ENCODE measurements at regions not wholly inside any gene's neighbourhood (a gene's known extent, or its start where the extent isn't known, plus 50 kb on each side); places are given as distances from the start of the nearest gene placed in this dataset.

DNA sequence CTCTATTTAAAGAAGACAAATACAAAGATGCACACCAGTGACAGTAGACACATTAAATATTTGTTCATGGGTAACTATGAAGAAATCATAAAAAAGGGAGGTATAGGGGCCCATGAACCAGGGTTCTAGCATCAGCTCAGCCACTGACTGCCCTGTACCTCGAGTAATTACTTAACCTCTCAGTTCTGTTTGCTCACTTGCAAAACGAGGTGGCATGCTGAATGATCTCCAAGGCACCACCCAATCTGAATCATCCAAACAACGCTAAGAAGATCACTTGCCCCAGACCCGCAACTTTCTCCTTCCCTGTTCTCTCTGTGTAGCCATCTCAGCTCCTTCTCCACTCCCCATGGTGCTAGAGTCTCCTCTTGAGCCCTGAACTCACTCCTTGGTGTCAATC is 374.7 kb downstream of the VPS13C start:
- no peaks in the 10 kb centered on the region for H3K36me3 ChIP-seq
- H3K27ac ChIP-seq (replicated peaks) = no peak overlapping the region
- no peaks in the 10 kb centered on the region for H3K27me3 ChIP-seq (ENCODE audit: low read depth)
- no peak for DNase-seq
- intact Hi-C loops (cut with micrococcal nuclease) = no loop called here
- H3K9me3 ChIP-seq (replicated peaks) = peaks cover 3% of the 10 kb centered on the region
- H3K4me3 ChIP-seq = no peak overlapping the region
- TF ChIP-seq CTCF (IDR thresholded peaks at IDR 0.05; ENCODE audit: borderline replicate concordance) = no peak
- H3K4me1 ChIP-seq = no peaks in the 10 kb centered on the region

GRCh38 chr15:61684749-61685467 is 375.3 kb downstream of the VPS13C start:
- Histone ChIP-seq H3K4me1 (no peaks in the 10 kb centered on the region), H3K27ac (replicated peaks) (no peak overlapping the region), H3K9me3 (replicated peaks) (peaks cover 3% of the 10 kb centered on the region), H3K4me3 (no peak overlapping the region), H3K27me3 (ENCODE audit: low read depth) (peaks cover 6% of the 10 kb centered on the region), H3K36me3 (no peaks in the 10 kb centered on the region)
- no peak for TF ChIP-seq CTCF (IDR thresholded peaks at IDR 0.05; ENCODE audit: borderline replicate concordance)
- no peak for DNase-seq
- intact Hi-C loops (cut with micrococcal nuclease) = no loop called here

- Histone ChIP-seq H3K9me3 (replicated peaks) (peaks cover 7% of the 10 kb centered on the region), H3K4me3 (no peak overlapping the region), H3K27me3 (ENCODE audit: low read depth) (peaks cover 7% of the 10 kb centered on the region), H3K27ac (replicated peaks) (no peak overlapping the region), H3K36me3 (no peaks in the 10 kb centered on the region), H3K4me1 (no peaks in the 10 kb centered on the region)
- intact Hi-C loops (cut with micrococcal nuclease) = no loop called here
- no peak for TF ChIP-seq CTCF (IDR thresholded peaks at IDR 0.05; ENCODE audit: borderline replicate concordance)
- no peak for DNase-seq
Observed at GRCh38 chr15:61682891-61683735, 377.1 kb downstream of the VPS13C start.

GRCh38 chr15:61681676-61682075 is 378.6 kb downstream of the VPS13C start:
- peaks cover 18% of the 10 kb centered on the region for H3K9me3 ChIP-seq (replicated peaks)
- H3K4me3 ChIP-seq = no peak overlapping the region
- H3K27me3 ChIP-seq (ENCODE audit: low read depth) = peaks cover 13% of the 10 kb centered on the region
- H3K27ac ChIP-seq (replicated peaks) = no peak overlapping the region
- intact Hi-C loops (cut with micrococcal nuclease) = no loop called here
- no peak for DNase-seq
- no peaks in the 10 kb centered on the region for H3K36me3 ChIP-seq
- no peaks in the 10 kb centered on the region for H3K4me1 ChIP-seq
- TF ChIP-seq CTCF (IDR thresholded peaks at IDR 0.05; ENCODE audit: borderline replicate concordance) = no peak

DNA sequence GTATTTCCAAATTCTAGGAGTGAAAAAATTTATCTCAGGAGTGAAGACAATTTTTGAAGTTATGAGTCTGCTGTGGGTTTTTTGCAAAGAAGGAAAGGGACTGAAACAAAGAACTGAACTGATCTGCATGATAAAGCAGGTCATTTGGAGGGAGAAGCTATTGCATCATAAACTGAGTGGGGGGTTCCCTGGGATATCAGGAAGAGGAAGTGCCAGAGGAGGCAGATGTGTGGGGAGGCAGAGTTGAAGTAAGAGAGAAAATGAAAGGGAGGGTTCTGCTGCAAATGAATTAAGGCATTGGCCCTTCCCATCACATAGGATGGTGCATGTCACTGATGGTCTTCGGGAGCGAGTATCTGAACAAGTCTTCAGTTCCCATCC is 379.2 kb downstream of the VPS13C start:
- TF ChIP-seq CTCF (IDR thresholded peaks at IDR 0.05; ENCODE audit: borderline replicate concordance) = no peak

More for the DNA sequence above, 379.2 kb downstream of the VPS13C start:
- Histone ChIP-seq H3K9me3 (replicated peaks) (peaks cover 18% of the 10 kb centered on the region), H3K27me3 (ENCODE audit: low read depth) (peaks cover 13% of the 10 kb centered on the region), H3K36me3 (no peaks in the 10 kb centered on the region), H3K4me3 (no peak overlapping the region), H3K27ac (replicated peaks) (no peak overlapping the region), H3K4me1 (no peaks in the 10 kb centered on the region)
- intact Hi-C loops (cut with micrococcal nuclease) = no loop called here
- DNase-seq = no peak

All from left ventricle myocardium inferior (tissue), 1 donor.